ENCODE measurements at regions not wholly inside any gene's neighbourhood (a gene's known extent, or its start where the extent isn't known, plus 50 kb on each side); places are given as distances from the start of the nearest gene placed in this dataset.

DNA sequence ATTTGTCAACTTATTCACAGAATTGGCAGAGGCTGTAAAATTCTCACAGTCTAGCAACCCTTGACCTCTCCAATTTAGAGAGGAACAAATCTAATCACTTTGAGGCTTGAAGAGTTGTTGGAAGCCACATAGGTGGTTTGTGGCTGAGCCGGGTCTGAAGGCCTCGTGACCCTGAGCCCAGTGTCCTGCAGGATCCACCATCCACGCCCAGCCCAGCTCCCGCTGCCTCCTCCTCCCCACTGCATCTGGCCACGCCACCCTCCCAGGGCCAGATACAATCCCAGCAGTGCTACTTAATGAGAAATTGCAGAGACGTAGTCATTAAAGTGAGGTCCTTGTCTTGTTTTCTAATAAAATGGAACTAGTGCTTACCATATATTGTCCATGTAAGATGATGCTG is 81.4 kb upstream of the SHH start:
- no peak overlapping the region for H3K27ac ChIP-seq (ENCODE audit: low read length)
- no peaks in the 10 kb centered on the region for H3K27me3 ChIP-seq (ENCODE audit: insufficient read depth, low read depth, low read length)
- H3K36me3 ChIP-seq (ENCODE audit: insufficient read depth, low read length): no peaks in the 10 kb centered on the region
- no peaks in the 10 kb centered on the region for H3K9me3 ChIP-seq (ENCODE audit: low read length)
- no peaks in the 10 kb centered on the region for H4K20me1 ChIP-seq (ENCODE audit: insufficient read depth)
- no peak overlapping the region for H3K9ac ChIP-seq (ENCODE audit: low read length)
- no peaks in the 10 kb centered on the region for H3K9me2 ChIP-seq (ENCODE audit: insufficient read depth, low read length)
- no peaks in the 10 kb centered on the region for H3K79me2 ChIP-seq (replicated peaks; ENCODE audit: insufficient read depth, low read length)
- no peak overlapping the region for H3K4me2 ChIP-seq (ENCODE audit: low read length)
- no peak for TF ChIP-seq EZH2 (IDR thresholded peaks at IDR 0.05; ENCODE audit: borderline replicate concordance, insufficient read depth, low read length, poor library complexity, severe bottlenecking)
- no peak for TF ChIP-seq TAF1 (IDR thresholded peaks at IDR 0.05; ENCODE audit: low read depth)
- no peak for TF ChIP-seq REST (IDR thresholded peaks at IDR 0.05; ENCODE audit: borderline replicate concordance)
- TF ChIP-seq RAD21 (conservative IDR thresholded peaks at IDR 0.05): no peak
- no peak for TF ChIP-seq EP300 (conservative IDR thresholded peaks at IDR 0.05; ENCODE audit: poor library complexity, severe bottlenecking)
- TF ChIP-seq CTCF (IDR thresholded peaks at IDR 0.05; ENCODE audit: poor library complexity, severe bottlenecking): no peak
- TF ChIP-seq MXI1 (conservative IDR thresholded peaks at IDR 0.05; ENCODE audit: poor library complexity, severe bottlenecking): no peak
- TF ChIP-seq SMC3 (conservative IDR thresholded peaks at IDR 0.05; ENCODE audit: poor library complexity): no peak
- TF ChIP-seq POLR2AphosphoS5 (IDR thresholded peaks at IDR 0.05): no peak
- H3F3A ChIP-seq (ENCODE audit: insufficient read depth, low read length, poor library complexity, severe bottlenecking): no peaks in the 10 kb centered on the region
- no peak overlapping the region for H2AFZ ChIP-seq (ENCODE audit: low read depth, low read length)
- H3K4me3 ChIP-seq (ENCODE audit: low read length): no peak overlapping the region

- no peaks in the 10 kb centered on the region for H3K27me3 ChIP-seq (ENCODE audit: insufficient read depth, low read depth, low read length)
- no peaks in the 10 kb centered on the region for H3K36me3 ChIP-seq (ENCODE audit: insufficient read depth, low read length)
- H2AFZ ChIP-seq (ENCODE audit: low read depth, low read length): no peak overlapping the region
- H3K9me2 ChIP-seq (ENCODE audit: insufficient read depth, low read length): no peaks in the 10 kb centered on the region
- no peaks in the 10 kb centered on the region for H3K79me2 ChIP-seq (replicated peaks; ENCODE audit: insufficient read depth, low read length)
- TF ChIP-seq EZH2 (IDR thresholded peaks at IDR 0.05; ENCODE audit: borderline replicate concordance, insufficient read depth, low read length, poor library complexity, severe bottlenecking) (no peak), MXI1 (conservative IDR thresholded peaks at IDR 0.05; ENCODE audit: poor library complexity, severe bottlenecking) (no peak), TAF1 (IDR thresholded peaks at IDR 0.05; ENCODE audit: low read depth) (no peak), RAD21 (conservative IDR thresholded peaks at IDR 0.05) (no peak), POLR2AphosphoS5 (IDR thresholded peaks at IDR 0.05) (no peak), REST (IDR thresholded peaks at IDR 0.05; ENCODE audit: borderline replicate concordance) (no peak), CTCF (IDR thresholded peaks at IDR 0.05; ENCODE audit: poor library complexity, severe bottlenecking) (no peak), EP300 (conservative IDR thresholded peaks at IDR 0.05; ENCODE audit: poor library complexity, severe bottlenecking) (no peak), SMC3 (conservative IDR thresholded peaks at IDR 0.05; ENCODE audit: poor library complexity) (no peak)
- H3K9me3 ChIP-seq (ENCODE audit: low read length): no peaks in the 10 kb centered on the region
- no peak overlapping the region for H3K4me2 ChIP-seq (ENCODE audit: low read length)
- no peaks in the 10 kb centered on the region for H3F3A ChIP-seq (ENCODE audit: insufficient read depth, low read length, poor library complexity, severe bottlenecking)
- no peak overlapping the region for H3K9ac ChIP-seq (ENCODE audit: low read length)
- H3K4me3 ChIP-seq (ENCODE audit: low read length): no peak overlapping the region
- no peak overlapping the region for H3K27ac ChIP-seq (ENCODE audit: low read length)
- no peaks in the 10 kb centered on the region for H4K20me1 ChIP-seq (ENCODE audit: insufficient read depth)
These were observed 80.9 kb upstream of the SHH start for GRCh38 chr7:155893176-155893575.

Data from neural cell (in vitro differentiated cells).